ENCODE measurements at regions not wholly inside any gene's neighbourhood (a gene's known extent, or its start where the extent isn't known, plus 50 kb on each side); places are given as distances from the start of the nearest gene placed in this dataset.
"Not testable (repeated sequence)": the region's sequence is repeated elsewhere in the genome, so short reads cannot be mapped to it uniquely, and the experiment has no call there.

DNA sequence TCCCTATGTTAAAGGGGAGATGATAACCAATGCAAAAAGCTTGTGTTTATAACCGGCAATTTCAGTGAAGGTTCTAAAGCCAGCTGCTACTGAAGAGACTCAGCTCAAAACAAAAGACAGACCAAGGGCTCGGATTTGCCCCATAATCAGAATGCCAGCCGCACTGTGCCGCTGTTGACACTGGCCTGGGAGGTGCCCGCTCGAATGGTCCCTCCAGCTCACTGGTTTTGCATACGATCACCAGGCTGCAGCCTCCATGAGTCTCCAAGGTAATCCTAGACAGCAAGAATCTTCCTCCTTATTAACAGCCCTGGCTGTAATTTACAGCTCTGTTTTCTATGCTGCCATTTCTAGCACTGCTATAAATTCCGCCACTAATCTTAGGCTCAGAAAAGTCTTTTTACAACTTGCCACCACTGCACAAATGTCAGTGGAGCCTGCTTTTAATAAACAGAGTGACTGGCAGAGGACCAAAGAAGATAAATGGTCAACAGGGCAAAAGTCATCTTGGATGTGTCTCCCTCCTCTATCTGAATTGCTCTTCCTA, 155.7 kb upstream of the SH3BP4 start:
- no peak for DNase-seq

DNA sequence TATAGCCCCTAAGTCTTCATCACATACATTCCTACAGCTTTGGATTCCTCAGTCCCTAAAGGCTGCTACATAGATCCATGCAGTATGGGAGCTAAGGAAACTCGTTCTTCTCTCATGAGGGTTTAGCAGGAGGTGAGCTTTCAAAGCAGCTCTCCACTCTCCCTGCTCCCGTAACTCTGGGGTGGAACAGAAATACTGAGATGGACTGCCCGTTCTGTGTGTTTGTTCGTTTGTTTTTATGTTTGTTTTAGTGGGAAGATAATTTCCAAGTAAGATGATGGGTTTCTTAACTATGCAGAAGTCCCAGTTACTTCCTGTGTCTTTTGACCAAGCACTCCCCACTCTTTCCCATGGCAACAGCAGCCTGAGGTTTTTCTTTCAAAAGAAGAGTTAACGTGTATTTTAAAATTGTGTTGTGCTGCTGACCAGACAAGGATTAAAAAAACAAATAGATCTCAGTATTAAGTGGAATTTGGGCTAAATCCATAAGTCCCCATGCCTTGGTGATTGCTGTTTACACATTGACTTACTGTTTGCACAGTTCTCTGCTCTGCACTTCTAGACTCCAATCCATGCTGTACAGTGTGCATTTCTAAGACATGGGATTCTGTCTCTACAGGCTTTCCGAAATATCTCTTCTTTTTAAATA, 156.4 kb upstream of the SH3BP4 start:
- DNase-seq: no peak

GRCh38 chr2:234794866-234795265, 157.0 kb upstream of the SH3BP4 start:
- no peak for DNase-seq

- DNase-seq: no peak
Observed at GRCh38 chr2:234793212-234793785, 158.5 kb upstream of the SH3BP4 start.

DNA sequence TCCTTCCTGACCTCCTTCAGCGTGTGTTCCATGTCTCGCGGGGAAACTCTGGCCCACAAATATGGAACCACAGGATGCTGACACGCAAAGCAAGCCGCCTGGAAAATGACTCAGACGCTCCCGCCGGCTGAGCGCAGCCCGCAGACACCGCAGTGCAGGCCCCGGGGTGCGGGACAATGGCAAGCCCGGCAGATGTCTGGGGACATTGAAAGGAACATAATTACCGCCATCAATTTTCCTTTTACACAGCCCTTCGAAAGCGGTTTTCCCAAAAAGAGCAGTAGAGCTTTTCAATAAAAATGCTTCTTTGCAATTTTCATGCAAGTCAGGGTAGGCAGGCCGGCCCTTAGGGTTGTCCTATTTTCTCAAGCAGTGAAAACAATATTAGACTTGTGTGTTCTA, 159.2 kb upstream of the SH3BP4 start:
- no peak for DNase-seq

- not testable (repeated sequence) for DNase-seq
Observed at GRCh38 chr2:234792096-234792495, 159.7 kb upstream of the SH3BP4 start.

- DNase-seq: no peak
Observed at GRCh38 chr2:234790380-234790779, 161.4 kb upstream of the SH3BP4 start.

- DNase-seq: no peak
Observed at GRCh38 chr2:234789556-234790325, 162.1 kb upstream of the SH3BP4 start.

DNA sequence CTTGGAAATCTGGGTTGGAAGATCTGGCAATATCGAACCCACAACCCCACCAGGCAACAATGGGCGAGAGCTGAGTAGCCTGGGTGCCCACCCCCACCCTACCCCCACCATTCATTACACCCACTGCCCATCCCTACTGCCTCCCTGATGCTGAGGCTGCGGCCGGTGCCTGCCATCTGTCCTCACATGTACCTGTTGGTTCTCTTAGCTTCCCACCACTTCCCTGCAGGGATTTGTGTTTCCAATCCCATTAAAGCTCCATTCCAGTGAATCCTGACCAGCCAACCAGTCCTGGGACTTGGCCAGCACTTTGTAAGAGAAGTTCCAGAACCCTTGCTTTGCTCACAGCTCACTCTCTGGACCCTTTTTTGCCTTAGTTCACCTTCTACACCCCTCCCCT, 163.0 kb upstream of the SH3BP4 start:
- DNase-seq: no peak

DNA sequence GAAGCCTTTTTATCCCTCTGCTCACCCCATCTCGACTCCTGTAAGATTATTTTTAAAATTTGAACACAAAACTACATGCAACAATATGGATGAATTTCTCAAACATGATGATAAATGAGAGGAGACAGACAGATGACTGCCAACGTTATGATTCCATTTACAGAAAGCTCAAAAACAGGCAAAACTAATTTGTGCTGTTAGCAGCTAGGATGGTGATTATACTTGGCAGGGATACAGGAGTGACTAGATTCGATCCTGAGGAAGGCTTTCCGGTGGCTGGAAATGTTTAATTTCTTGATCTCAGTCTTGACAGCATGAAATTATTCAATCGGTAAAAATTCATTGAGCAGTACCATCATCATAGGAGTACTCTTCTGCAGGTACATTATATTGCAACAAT, 163.4 kb upstream of the SH3BP4 start:
- no peak for DNase-seq

DNA sequence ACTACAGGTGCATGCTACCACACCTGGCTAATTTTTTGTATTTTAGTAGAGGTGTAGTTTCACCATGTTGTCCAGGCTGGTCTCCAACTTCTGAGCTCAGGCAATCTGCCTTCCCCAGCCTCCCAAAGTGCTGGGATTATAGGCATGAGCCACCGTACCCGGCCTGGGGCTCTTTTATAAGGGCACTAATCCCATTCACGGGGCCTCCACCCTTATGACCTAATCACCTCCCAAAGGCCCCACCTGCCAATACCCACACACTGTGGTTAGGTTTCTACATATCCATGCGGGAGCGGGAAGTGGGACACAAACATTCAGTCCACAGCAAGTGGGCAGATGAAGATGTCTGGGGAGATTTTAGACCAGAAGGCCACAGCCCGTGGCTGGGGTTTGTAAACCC, 164.7 kb upstream of the SH3BP4 start:
- no peak for DNase-seq

GRCh38 chr2:234773764-234774409, 177.9 kb upstream of the SH3BP4 start:
- no peak for DNase-seq

DNA sequence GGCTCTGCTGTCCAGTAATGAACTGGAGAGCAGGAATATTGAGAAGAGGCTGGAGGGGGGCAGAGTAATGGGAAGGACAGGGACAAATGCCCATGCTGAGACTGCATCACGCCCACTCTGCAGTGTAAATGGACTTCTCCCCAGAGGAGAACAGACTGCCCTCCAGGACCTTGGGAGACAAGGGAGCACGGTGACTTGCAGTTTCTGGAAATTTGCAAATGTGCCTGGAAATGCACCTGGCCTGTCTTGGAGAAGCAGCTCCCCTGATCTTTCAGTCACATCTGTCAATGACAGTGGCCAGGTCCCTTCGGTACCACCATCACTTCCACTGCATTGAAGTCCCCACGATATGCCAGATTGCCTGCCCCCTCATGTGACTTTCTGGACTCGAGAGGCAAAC, 178.7 kb upstream of the SH3BP4 start:
- no peak for DNase-seq

- no peak for DNase-seq
Observed at GRCh38 chr2:234772733-234773060, 179.1 kb upstream of the SH3BP4 start.

DNA sequence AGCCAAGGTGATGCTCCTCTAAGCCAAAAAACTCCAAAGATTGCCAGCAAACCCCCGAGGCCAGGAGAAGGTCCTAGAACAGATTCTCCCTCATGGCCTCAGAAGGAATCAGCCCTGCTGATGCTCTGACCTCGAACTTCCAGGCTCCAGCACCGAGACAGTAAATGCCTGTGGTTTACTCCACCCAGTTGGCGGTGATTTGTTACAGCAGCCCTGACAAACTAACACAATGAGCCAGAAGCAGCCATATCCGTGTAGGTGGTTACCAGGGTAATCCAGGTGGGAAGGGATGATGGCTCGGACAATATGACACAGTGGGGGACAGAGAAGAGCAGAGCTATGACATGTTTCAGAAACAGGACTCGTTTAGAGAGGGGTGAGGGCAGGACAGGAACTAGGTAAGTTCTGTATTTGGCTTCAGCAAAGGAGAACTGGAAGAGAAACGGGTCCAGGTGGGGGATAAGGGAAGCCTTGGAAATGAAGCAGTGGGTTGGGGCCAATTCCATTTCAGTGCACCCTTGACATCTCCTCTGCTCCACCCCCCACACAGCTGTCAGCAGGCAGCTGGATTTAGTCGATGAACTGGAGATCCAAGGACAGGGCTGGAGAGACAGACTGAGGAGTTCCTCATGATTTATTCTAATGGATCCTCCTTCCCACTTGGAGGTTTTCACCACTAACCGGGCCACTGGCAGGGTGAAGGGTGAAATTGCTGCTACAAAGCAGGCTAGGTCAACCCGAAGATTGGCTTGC, 179.7 kb upstream of the SH3BP4 start:
- no peak for DNase-seq

DNA sequence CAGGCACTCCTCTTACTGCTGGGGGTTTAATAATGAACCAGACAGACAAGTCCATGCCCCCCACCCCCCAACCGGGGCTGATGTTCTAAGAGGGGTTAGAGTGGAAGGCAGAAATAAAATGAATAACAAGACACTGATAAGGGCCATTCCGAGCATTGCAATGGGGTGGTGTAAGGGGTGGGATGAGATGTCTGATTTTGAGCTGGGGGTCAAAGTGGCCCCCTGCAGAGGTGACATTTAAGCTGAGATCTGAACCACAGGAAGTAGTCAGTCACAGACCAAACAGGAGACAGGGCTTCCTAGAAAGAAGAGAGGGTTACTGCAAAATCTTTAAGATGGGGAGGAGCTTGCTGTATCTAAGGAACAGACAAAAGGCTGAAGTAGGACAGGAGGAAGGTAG, 180.6 kb upstream of the SH3BP4 start:
- DNase-seq: no peak

GRCh38 chr2:234770715-234771141, 181.1 kb upstream of the SH3BP4 start:
- no peak for DNase-seq

DNA sequence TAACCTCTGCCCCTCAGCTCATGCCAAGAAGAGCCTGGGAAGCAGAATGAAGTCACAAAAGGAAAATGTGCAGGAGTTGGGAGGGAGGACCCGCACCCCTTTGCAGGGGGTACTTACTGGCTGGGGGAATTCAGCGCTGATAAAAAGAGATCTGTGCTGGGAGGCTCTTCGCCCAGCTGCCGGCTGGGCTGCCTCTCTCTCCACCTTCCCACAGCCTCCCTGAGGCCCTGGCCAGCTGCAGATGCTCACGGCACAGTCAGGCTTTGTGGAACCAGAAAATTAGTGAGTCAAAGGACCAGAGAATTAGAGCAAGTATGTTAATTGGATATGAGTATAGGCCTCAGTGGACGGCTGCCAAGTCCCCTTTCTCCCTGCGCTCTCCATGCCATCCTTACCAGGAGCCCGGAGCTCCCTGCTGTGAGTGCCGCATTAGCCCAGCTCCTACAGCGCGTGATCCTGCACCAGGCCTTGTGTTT, 181.7 kb upstream of the SH3BP4 start:
- no peak for DNase-seq

DNA sequence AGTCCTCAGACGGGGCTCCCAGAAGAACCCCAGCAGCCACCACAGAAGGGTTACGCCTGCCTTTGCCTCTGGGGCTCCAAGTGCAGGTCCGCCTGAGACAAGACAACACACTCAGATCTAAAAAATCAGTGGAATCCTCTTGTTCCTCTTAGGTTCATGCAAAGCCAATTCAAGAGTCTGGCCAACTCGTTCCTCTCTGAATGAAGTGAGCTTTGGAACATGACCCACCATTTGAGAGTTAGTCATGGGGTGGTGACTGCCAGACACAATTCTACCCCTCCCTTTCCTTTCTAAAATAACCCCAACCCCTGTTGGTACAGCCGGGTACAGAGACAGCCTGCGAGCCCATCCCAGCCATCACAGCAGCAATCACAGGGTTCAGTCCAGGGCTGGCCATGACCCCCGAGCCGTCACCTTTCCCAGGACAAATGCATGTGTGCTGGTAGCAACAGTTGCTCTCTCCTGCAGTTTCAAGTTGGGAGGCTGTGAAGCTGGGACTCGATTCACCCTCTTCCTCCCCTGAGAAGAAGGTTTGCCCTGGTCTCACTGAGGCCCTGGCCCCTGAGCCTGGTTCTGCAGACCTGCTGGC, 183.1 kb upstream of the SH3BP4 start:
- DNase-seq: no peak

DNA sequence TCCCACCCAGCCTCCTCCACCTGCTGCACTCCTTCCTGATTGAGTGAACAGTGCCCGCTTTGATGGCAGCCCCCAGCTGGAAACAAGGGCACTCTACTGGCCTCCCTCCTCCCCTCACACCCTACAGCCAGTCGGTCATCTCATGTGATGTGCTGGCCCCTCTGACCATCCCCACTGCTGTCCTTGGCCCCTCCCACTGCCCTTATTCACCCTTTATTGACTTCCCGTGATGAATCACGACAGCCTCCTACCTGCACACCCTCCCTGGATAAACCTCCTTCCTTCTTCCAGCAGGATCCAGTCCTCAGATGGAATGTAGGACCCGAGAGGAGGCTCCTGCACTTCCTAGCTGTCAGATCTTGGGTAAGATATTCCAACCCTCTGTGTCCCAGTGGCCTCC, 186.5 kb upstream of the SH3BP4 start:
- DNase-seq: no peak

- no peak for DNase-seq
Observed at GRCh38 chr2:234764372-234764771, 187.4 kb upstream of the SH3BP4 start.

Data from NCI-H2171 (cell line).